Midbrain (tissue), 1 donor: ENCODE measurements at regions not wholly inside any gene's neighbourhood (a gene's known extent, or its start where the extent isn't known, plus 50 kb on each side); places are given as distances from the start of the nearest gene placed in this dataset.

Experiments
- DNase-seq: peaks from one replicate; lab custom pipeline; 2025; lab: John Stamatoyannopoulos, UW

GRCh38 chr7:94272821-94273583 lies 121.7 kb upstream of the COL1A2 start:
- DNase-seq: no peak

GRCh38 chr7:94274828-94275227 lies 119.9 kb upstream of the COL1A2 start:
- no peak for DNase-seq

GRCh38 chr7:94276027-94276426 lies 118.7 kb upstream of the COL1A2 start:
- no peak for DNase-seq

GRCh38 chr7:94276795-94277194 lies 117.9 kb upstream of the COL1A2 start:
- no peak for DNase-seq

- no peak for DNase-seq
Observed at GRCh38 chr7:94277236-94277635, 117.5 kb upstream of the COL1A2 start.

GRCh38 chr7:94280851-94281250 lies 113.8 kb upstream of the COL1A2 start:
- no peak for DNase-seq

GRCh38 chr7:94284104-94284503 lies 110.6 kb upstream of the COL1A2 start:
- DNase-seq: no peak

GRCh38 chr7:94286111-94286510 lies 108.6 kb upstream of the COL1A2 start:
- no peak for DNase-seq

GRCh38 chr7:94288096-94288495 lies 106.6 kb upstream of the COL1A2 start:
- no peak for DNase-seq

GRCh38 chr7:94289071-94289470 lies 105.6 kb upstream of the COL1A2 start:
- peak; percentile 73 for DNase-seq

GRCh38 chr7:94294471-94295131 lies 100.1 kb upstream of the COL1A2 start:
- DNase-seq: no peak

GRCh38 chr7:94295850-94296249 lies 98.8 kb upstream of the COL1A2 start:
- no peak for DNase-seq

- DNase-seq: no peak
Observed at GRCh38 chr7:94296881-94297280, 97.8 kb upstream of the COL1A2 start.

- DNase-seq: no peak
Observed at GRCh38 chr7:94297397-94297838, 97.3 kb upstream of the COL1A2 start.

GRCh38 chr7:94298943-94299342 lies 95.8 kb upstream of the COL1A2 start:
- no peak for DNase-seq

- no peak for DNase-seq
Observed at GRCh38 chr7:94300176-94300835, 94.4 kb upstream of the COL1A2 start.

GRCh38 chr7:94301024-94301586 lies 93.6 kb upstream of the COL1A2 start:
- DNase-seq: no peak

- no peak for DNase-seq
Observed at GRCh38 chr7:94303118-94303517, 91.6 kb upstream of the COL1A2 start.

- DNase-seq: no peak
Observed at GRCh38 chr7:94303695-94304094, 91.0 kb upstream of the COL1A2 start.

- DNase-seq: no peak
Observed at GRCh38 chr7:94304878-94305277, 89.8 kb upstream of the COL1A2 start.

GRCh38 chr7:94305836-94306235 lies 88.9 kb upstream of the COL1A2 start:
- no peak for DNase-seq

- no peak for DNase-seq
Observed at GRCh38 chr7:94307399-94308048, 87.2 kb upstream of the COL1A2 start.
